ENCODE measurements at regions not wholly inside any gene's neighbourhood (a gene's known extent, or its start where the extent isn't known, plus 50 kb on each side); places are given as distances from the start of the nearest gene placed in this dataset.

GRCh38 chr10:33401300-33401699 is 66.8 kb upstream of the NRP1 start:
- TF ChIP-seq, protein P1, sequence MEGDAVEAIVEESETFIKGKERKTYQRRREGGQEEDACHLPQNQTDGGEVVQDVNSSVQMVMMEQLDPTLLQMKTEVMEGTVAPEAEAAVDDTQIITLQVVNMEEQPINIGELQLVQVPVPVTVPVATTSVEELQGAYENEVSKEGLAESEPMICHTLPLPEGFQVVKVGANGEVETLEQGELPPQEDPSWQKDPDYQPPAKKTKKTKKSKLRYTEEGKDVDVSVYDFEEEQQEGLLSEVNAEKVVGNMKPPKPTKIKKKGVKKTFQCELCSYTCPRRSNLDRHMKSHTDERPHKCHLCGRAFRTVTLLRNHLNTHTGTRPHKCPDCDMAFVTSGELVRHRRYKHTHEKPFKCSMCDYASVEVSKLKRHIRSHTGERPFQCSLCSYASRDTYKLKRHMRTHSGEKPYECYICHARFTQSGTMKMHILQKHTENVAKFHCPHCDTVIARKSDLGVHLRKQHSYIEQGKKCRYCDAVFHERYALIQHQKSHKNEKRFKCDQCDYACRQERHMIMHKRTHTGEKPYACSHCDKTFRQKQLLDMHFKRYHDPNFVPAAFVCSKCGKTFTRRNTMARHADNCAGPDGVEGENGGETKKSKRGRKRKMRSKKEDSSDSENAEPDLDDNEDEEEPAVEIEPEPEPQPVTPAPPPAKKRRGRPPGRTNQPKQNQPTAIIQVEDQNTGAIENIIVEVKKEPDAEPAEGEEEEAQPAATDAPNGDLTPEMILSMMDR (conservative IDR thresholded peaks at IDR 0.05; ENCODE audit: low read length), result no peak
- H3K4me3 ChIP-seq (ENCODE audit: low read length), result no peak overlapping the region
- no peak for DNase-seq (ENCODE audit: low read depth)

GRCh38 chr10:33398796-33399195 is 64.3 kb upstream of the NRP1 start:
- TF ChIP-seq, protein P1 (conservative IDR thresholded peaks at IDR 0.05; ENCODE audit: low read length), result no peak
- DNase-seq (ENCODE audit: low read depth), result no peak
- no peak overlapping the region for H3K4me3 ChIP-seq (ENCODE audit: low read length)

GRCh38 chr10:33396938-33397337 is 62.5 kb upstream of the NRP1 start:
- H3K4me3 ChIP-seq (ENCODE audit: low read length), result no peak overlapping the region
- DNase-seq (ENCODE audit: low read depth), result no peak
- TF ChIP-seq, protein P1 (conservative IDR thresholded peaks at IDR 0.05; ENCODE audit: low read length), result no peak

DNA sequence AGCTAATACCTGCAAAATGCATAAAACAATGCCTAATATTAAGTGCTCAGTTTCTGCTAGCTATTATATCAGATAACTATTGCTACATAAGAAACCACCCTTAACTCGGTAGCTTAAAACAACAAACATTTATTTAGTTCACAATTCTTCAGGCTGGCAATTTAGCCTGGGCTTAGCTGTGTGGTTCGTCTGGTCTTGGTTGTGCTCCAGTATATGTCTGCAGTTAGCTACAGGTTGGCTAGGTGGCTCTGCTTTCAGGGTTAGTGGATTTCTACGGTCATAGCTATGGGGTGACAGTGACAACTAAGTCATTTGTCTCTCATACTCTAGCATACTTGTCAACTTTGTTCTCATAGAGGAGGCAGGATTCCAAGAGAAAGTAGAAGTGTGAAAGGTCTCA is 61.8 kb upstream of the NRP1 start:
- no peak overlapping the region for H3K4me3 ChIP-seq (ENCODE audit: low read length)
- DNase-seq (ENCODE audit: low read depth), result no peak
- TF ChIP-seq, protein P1 (conservative IDR thresholded peaks at IDR 0.05; ENCODE audit: low read length), result no peak

GRCh38 chr10:33395201-33395600 is 60.7 kb upstream of the NRP1 start:
- TF ChIP-seq, protein P1 (conservative IDR thresholded peaks at IDR 0.05; ENCODE audit: low read length), result no peak
- no peak for DNase-seq (ENCODE audit: low read depth)
- H3K4me3 ChIP-seq (ENCODE audit: low read length), result no peak overlapping the region

DNA sequence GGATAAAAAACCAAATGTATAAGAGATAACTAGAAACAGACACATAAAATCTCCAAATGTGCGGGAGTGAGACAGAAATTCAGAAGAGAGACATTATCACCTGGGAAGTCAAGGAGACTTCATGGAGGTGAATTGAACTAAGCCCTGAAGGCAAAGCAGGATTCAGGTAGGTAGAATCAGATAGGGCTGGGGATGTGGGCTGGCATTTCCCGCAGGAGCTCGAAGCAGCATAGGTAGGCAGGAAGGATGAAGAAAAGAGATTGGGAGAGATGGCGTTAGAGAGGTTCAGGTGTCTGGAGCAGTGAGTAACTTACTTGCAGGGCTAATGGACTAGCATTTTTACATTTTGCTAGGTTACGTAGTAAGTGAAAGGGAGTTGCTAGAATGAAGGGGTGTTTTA is 58.2 kb upstream of the NRP1 start:
- TF ChIP-seq, protein P1 (conservative IDR thresholded peaks at IDR 0.05; ENCODE audit: low read length), result no peak
- no peak for DNase-seq (ENCODE audit: low read depth)
- no peak overlapping the region for H3K4me3 ChIP-seq (ENCODE audit: low read length)

DNA sequence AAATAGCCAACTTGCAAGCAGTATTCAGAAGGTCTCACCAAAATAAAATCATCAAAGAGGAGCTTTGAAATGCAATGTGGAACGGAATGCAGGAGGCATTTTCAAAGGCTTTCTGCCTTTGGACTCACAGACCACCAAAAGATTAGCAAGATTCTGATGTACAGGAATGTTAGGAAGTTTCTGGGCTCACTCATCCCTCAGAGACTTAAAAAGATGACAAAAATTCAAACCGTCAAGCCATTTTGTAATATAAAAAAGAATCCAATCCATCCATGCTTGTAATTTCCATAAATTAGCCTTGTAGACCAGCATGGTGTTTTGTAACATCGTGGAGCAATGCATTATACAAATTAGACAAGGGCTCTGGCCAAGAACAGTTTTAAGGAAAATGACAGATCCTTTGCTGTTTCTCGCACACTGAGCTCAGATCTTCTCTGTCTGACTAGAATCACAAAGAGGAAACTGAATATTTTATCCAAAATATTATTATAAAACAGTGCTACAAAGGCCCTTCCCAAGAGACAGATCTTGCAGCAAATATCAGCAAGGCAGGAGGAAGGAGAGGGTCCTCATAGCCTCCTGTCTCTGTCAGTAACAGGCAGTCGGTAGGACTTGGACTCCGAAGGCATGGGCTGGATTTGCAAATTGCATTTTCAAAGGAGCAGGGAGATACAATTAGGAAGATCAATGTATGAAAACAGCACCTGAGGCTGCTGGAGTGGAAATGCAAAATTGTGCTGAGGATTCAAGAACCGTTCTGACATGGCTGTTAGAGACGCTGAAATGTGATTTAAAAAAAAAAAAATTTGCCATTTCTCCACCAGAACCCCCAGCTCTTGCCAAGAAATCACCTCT is 57.4 kb upstream of the NRP1 start:
- DNase-seq (ENCODE audit: low read depth), result no peak
- TF ChIP-seq, protein P1 (conservative IDR thresholded peaks at IDR 0.05; ENCODE audit: low read length), result no peak

More for the DNA sequence above, 57.4 kb upstream of the NRP1 start:
- H3K4me3 ChIP-seq (ENCODE audit: low read length), result no peak overlapping the region
